Adrenal gland (tissue), 9 donors: ENCODE measurements at regions not wholly inside any gene's neighbourhood (a gene's known extent, or its start where the extent isn't known, plus 50 kb on each side); places are given as distances from the start of the nearest gene placed in this dataset.

ENCODE experiments used
- DNase-seq, 7 donors: peaks; one replicate each; pipeline ENCODE4 v3.0.0-alpha.2; 2019 to 2020
- H3K27ac ChIP-seq, 5 donors: fragments of 200-600 bp; sonication (generic) in 4 of 5; 1 replicate in 3 of 5; 2 replicates in 2 of 5; pipeline versions ENCODE4 v1.5.1 to v1.8.0; 2016 to 2020; ENCODE audit warnings: mild to moderate bottlenecking in 1 of 5
- H3K27me3 ChIP-seq: fragments of 200-600 bp; 2 replicates; pipeline ENCODE4 v1.8.0; 2021
- H3K36me3 ChIP-seq, 2 donors: fragments of 200-600 bp; replicated peaks in 1 of 2; 1 replicate in 1 of 2; 2 replicates in 1 of 2; pipeline versions ENCODE4 v1.5.1 to v1.8.0; 2018 to 2022
- H3K4me1 ChIP-seq, 2 donors: fragments of 200-600 bp; replicated peaks in 1 of 2; 1 replicate in 1 of 2; 2 replicates in 1 of 2; pipeline versions ENCODE4 v1.5.1 to v1.8.0; 2018 to 2021
- H3K4me3 ChIP-seq, 4 donors: fragments of 200-600 bp; sonication (generic) in 3 of 4; one replicate each; pipeline ENCODE4 v1.5.1; 2016 to 2018
- H3K9me3 ChIP-seq, 3 donors: fragments of 200-600 bp; sonication (generic) in 1 of 3; replicated peaks in 1 of 3; 1 replicate in 2 of 3; 2 replicates in 1 of 3; pipeline versions ENCODE4 v1.5.1 to v1.8.0; 2016 to 2021
- CTCF ChIP-seq, 6 experiments: fragments of 450-650 bp in 4 of 6; fragments of 200-600 bp in 2 of 6; sonication (generic) in 1 of 6; IDR thresholded peaks; 1 replicate in 5 of 6; 2 replicates in 1 of 6; pipeline versions ENCODE4 v1.5.1 to v1.8.0; 2016 to 2021; ENCODE audit warnings: antibody characterized with exemption in 6 of 6, mild to moderate bottlenecking in 2 of 6, moderate library complexity in 1 of 6
- POLR2A ChIP-seq, 2 donors: fragments of 450-650 bp; IDR thresholded peaks; one replicate each; pipeline ENCODE4 v1.6.1; 2017; ENCODE audit warnings: antibody characterized with exemption in 2 of 2, mild to moderate bottlenecking in 2 of 2, moderate library complexity in 1 of 2
- WGBS, 4 donors: extraction: QIAGEN DNeasy Blood & Tissue Kit in 2 of 4; methylation state at CpG; one replicate each; pipeline versions ENCODE4 v1.1.5 to v1.1.7; 2013 to 2017; 5-methylcytosine and 5-hydroxymethylcytosine counted together
- intact Hi-C, 2 donors: fragments of 100-400 bp; cut with DNase I; formaldehyde crosslinking; loops; one replicate each; pipeline versions ENCODE4 v1.14.1 to v1.15.0; 2022 to 2023
- donor health status: healthy with polysubstance abuse.
- donor health status: Bipolar disorder and iron deficiency.
- donor health status: DM: yes; HTN: yes; CAD: no.
- donor health status: DM: no; HTN: no; CAD: no.
- donor health status: DM: no; HTN: no; CAD: no.

- WGBS, 4 donors: 74 to 85% (median 81%) methylated on average over 4 of the region's 4 CpGs
- DNase-seq: no peak
- TF ChIP-seq CTCF (IDR thresholded peaks at IDR 0.05) (no peak), POLR2A (IDR thresholded peaks at IDR 0.05) (no peak)
These were observed 192.5 kb downstream of the HAUS1 start for GRCh38 chr18:46296656-46297055.

DNA sequence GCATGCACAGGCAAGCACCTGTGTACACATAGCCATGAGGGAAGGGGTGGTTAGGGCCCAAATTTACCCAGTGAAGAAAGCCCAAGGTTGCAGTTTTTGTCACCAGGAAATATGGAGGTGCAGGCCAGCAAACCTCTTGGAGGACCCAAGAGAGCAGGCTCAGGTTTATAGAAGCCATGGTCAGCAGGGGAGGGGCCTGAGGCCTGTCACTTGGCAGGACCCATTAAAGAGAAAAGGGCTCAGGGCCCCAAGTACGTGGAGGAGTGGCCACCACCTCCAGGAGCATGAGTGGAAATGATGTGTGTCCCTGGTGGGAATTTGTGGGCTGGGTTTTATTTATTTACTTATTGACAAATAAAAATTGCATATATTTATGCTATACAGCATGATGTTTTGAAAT is 192.9 kb downstream of the HAUS1 start:
- Histone ChIP-seq H3K27me3 (no peaks in the 10 kb centered on the region), H3K27ac (no peak overlapping the region), H3K4me1 (no peaks in the 10 kb centered on the region), H3K36me3 (no peaks in the 10 kb centered on the region), H3K9me3 (no peaks in the 10 kb centered on the region), H3K4me3 (no peak overlapping the region)
- TF ChIP-seq POLR2A (IDR thresholded peaks at IDR 0.05) (no peak), CTCF (IDR thresholded peaks at IDR 0.05) (no peak)
- intact Hi-C loops: no loop called here
- DNase-seq: no peak
- 47 to 86% (median 62%) methylated on average over 1 of the region's 1 CpG for WGBS, 4 donors

More at GRCh38 chr18:46296656-46297055, 192.5 kb downstream of the HAUS1 start:
- no peak overlapping the region for H3K27ac ChIP-seq
- intact Hi-C loops: no loop called here
- H3K9me3 ChIP-seq: no peaks in the 10 kb centered on the region
- H3K4me3 ChIP-seq: no peak overlapping the region
- H3K4me1 ChIP-seq: no peaks in the 10 kb centered on the region
- H3K36me3 ChIP-seq: no peaks in the 10 kb centered on the region
- no peaks in the 10 kb centered on the region for H3K27me3 ChIP-seq

DNA sequence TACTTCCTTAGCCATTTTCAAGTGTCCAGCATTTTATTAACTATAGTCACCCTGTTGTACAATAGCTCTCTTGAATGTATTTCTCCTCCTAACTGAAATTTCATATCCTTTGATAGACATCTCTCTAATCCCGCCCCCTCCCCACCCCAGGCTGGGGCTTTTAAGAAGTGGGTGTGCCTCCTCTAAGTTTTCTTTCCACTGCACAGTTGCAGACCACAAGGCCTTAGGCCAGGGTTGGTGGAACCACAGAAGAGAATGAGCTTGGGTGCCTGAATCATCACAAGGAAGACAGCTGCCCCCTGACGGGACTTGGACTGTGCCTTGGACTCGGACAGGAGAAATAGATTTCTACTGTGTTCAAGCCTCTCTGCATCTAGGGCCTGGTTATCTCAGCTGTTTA is 193.4 kb downstream of the HAUS1 start:
- no peak for TF ChIP-seq POLR2A (IDR thresholded peaks at IDR 0.05)
- no peak for TF ChIP-seq CTCF (IDR thresholded peaks at IDR 0.05)
- H3K9me3 ChIP-seq: no peaks in the 10 kb centered on the region
- no peak overlapping the region for H3K27ac ChIP-seq
- H3K4me3 ChIP-seq: no peak overlapping the region
- WGBS, 4 donors: 87 to 92% (median 89%) methylated on average over 3 of the region's 3 CpGs
- H3K36me3 ChIP-seq: no peaks in the 10 kb centered on the region
- no peak for DNase-seq
- H3K4me1 ChIP-seq: no peaks in the 10 kb centered on the region
- no peaks in the 10 kb centered on the region for H3K27me3 ChIP-seq
- intact Hi-C loops: no loop called here

GRCh38 chr18:46298511-46298910 is 194.3 kb downstream of the HAUS1 start:
- H3K27ac ChIP-seq: no peak overlapping the region

More at GRCh38 chr18:46298511-46298910, 194.3 kb downstream of the HAUS1 start:
- DNase-seq: no peak
- TF ChIP-seq POLR2A (IDR thresholded peaks at IDR 0.05) (no peak), CTCF (IDR thresholded peaks at IDR 0.05) (no peak)
- Histone ChIP-seq H3K27me3 (no peaks in the 10 kb centered on the region), H3K4me3 (no peak overlapping the region), H3K4me1 (no peaks in the 10 kb centered on the region), H3K36me3 (no peaks in the 10 kb centered on the region), H3K9me3 (no peaks in the 10 kb centered on the region)
- intact Hi-C loops: no loop called here
- WGBS, 4 donors: 89 to 94% (median 89%) methylated on average over 6 of the region's 6 CpGs
